K562 (cell line): ENCODE measurements at regions not wholly inside any gene's neighbourhood (a gene's known extent, or its start where the extent isn't known, plus 50 kb on each side); places are given as distances from the start of the nearest gene placed in this dataset.
A peak's percentile ranks its signal among the peaks of the same experiment; 100 is the strongest.

Experiments used
- ATAC-seq: fragments of 200-7000 bp; cut with Tn5 transposase; 3 replicates; pipeline ENCODE4 v1.9.1; 2020; ENCODE audit warnings: moderate library complexity
- BruUV-seq: library from RNA; stranded (reverse); fragments of 400-500 nt; replicated peaks from 2 replicates; lab custom pipeline; 2021; lab: Mats Ljungman, UMichigan
- CTCF ChIA-PET: fragments of 300-600 bp; formaldehyde crosslinking; extraction: SDS; loops from one replicate; lab custom pipeline; 2021; ENCODE audit warnings: low intra/inter-chr PET ratio; lab: Yijun Ruan, JAX
- POLR2A ChIA-PET: fragments of 300-600, 350-650 bp; sonication (Branson Sonifier 250); formaldehyde crosslinking; extraction: SDS; loops from one replicate; lab custom pipeline; 2021; ENCODE audit warnings: antibody characterized with exemption, inconsistent platforms; lab: Yijun Ruan, JAX
- DNase-seq, 4 experiments: peaks; one replicate each; pipeline versions ENCODE4 v3.0.0 to v3.0.0-alpha.2; 2011 to 2018; ENCODE audit warnings: low spot score in 3 of 4, mixed read lengths in 3 of 4; ENCODE audit errors: extremely low read depth in 1 of 4
- FAIRE-seq: peaks from 2 replicates; lab custom pipeline; 2011; peaks lifted over from hg19 to GRCh38; lab: Jason Lieb, UNC
- H2AFZ ChIP-seq: 2 replicates; pipeline ENCODE4 v1.6.0; 2011; ENCODE audit warnings: low read depth, low read length, control low read depth, inconsistent platforms
- H3K27ac ChIP-seq: fragments of 200-600 bp; 3 replicates; pipeline ENCODE4 v1.8.0; 2011; ENCODE audit warnings: low read depth, mild to moderate bottlenecking, control low read depth, inconsistent platforms, low read length, moderate library complexity, mixed read lengths; ENCODE audit errors: extremely low read depth
- H3K27me3 ChIP-seq, 2 experiments: fragments of 300-600 bp in 1 of 2; 2 replicates in 1 of 2; 3 replicates in 1 of 2; pipeline versions ENCODE4 v1.6.0 to v1.8.0; 2011; ENCODE audit warnings: inconsistent platforms in 2 of 2, low read length in 2 of 2, mild to moderate bottlenecking in 1 of 2, mixed read lengths in 1 of 2, moderate library complexity in 1 of 2; ENCODE audit not compliant: control insufficient read depth in 2 of 2, insufficient read depth in 2 of 2
- H3K36me3 ChIP-seq: fragments of 300-600 bp; 3 replicates; pipeline ENCODE4 v1.8.0; 2011; ENCODE audit warnings: mild to moderate bottlenecking, low read length, inconsistent platforms; ENCODE audit not compliant: control insufficient read depth, insufficient read depth
- H3K4me1 ChIP-seq, 2 experiments: fragments of 200-600 bp in 1 of 2; replicated peaks in 1 of 2; 2 replicates in 1 of 2; 3 replicates in 1 of 2; pipeline versions ENCODE4 v1.5.1 to v1.8.0; 2011; ENCODE audit warnings: inconsistent platforms in 2 of 2, low read length in 2 of 2, mild to moderate bottlenecking in 1 of 2, mixed read lengths in 1 of 2, moderate library complexity in 1 of 2; ENCODE audit not compliant: control insufficient read depth in 2 of 2, insufficient read depth in 2 of 2
- H3K4me2 ChIP-seq: 2 replicates; pipeline ENCODE4 v1.6.1; 2011; ENCODE audit warnings: low read length, control low read depth, inconsistent platforms, mixed read lengths; ENCODE audit not compliant: insufficient read depth
- H3K4me3 ChIP-seq: fragments of 200-600 bp; sonication (generic), shearing (Covaris generic); 2 replicates; pipeline ENCODE4 v1.5.1; 2016; ENCODE audit warnings: control low read depth, inconsistent platforms
- H3K79me2 ChIP-seq: fragments of 200-600 bp; 3 replicates; pipeline ENCODE4 v1.8.0; 2011; ENCODE audit warnings: low read length, inconsistent platforms; ENCODE audit not compliant: control insufficient read depth, insufficient read depth
- H3K9ac ChIP-seq, 2 experiments: 2 replicates each; pipeline versions ENCODE4 v1.6.0 to v1.6.1; 2011; ENCODE audit warnings: low read depth in 2 of 2, low read length in 2 of 2, control low read depth in 1 of 2, inconsistent platforms in 1 of 2, mild to moderate bottlenecking in 1 of 2, mixed read lengths in 1 of 2; ENCODE audit not compliant: insufficient read depth in 1 of 2
- H3K9me1 ChIP-seq: one replicate; pipeline ENCODE4 v1.6.0; 2011; ENCODE audit warnings: inconsistent platforms, mild to moderate bottlenecking, low read length, moderate library complexity; ENCODE audit not compliant: control insufficient read depth, insufficient read depth
- H3K9me3 ChIP-seq: replicated peaks from 2 replicates; pipeline ENCODE4 v1.5.1; 2011; ENCODE audit warnings: low read depth, low read length, inconsistent platforms; ENCODE audit not compliant: control insufficient read depth, insufficient read depth
- H4K20me1 ChIP-seq: replicated peaks from 2 replicates; pipeline ENCODE4 v1.6.1; 2011; ENCODE audit warnings: low read length, inconsistent platforms, mixed read lengths; ENCODE audit not compliant: control insufficient read depth, insufficient read depth
- BRD4 ChIP-seq: fragments of 200-600 bp; sonication (generic); IDR thresholded peaks from 2 replicates; pipeline ENCODE4 v1.6.1; 2017; ENCODE audit warnings: inconsistent platforms
- CBFB ChIP-seq: sonication (generic); formaldehyde crosslinking; IDR thresholded peaks from 2 replicates; pipeline ENCODE4 v1.4.0; 2020; ENCODE audit warnings: mild to moderate bottlenecking, missing genetic modification reagents
- ETV5 ChIP-seq: sonication (generic); formaldehyde crosslinking; IDR thresholded peaks from 2 replicates; pipeline ENCODE4 v1.4.0; 2020; ENCODE audit warnings: low read depth, mild to moderate bottlenecking, missing genetic modification reagents
- FIP1L1 ChIP-seq: fragments of 200-400 bp; formaldehyde crosslinking; IDR thresholded peaks from 2 replicates; pipeline ENCODE4 v1.6.1; 2018; ENCODE audit warnings: mild to moderate bottlenecking, low read depth, low read length; ENCODE audit not compliant: poor library complexity, severe bottlenecking
- HMGN3 ChIP-seq: IDR thresholded peaks from 2 replicates; pipeline ENCODE4 v1.6.1; 2011; ENCODE audit warnings: borderline replicate concordance, low read depth, mild to moderate bottlenecking, mixed read lengths, low read length; ENCODE audit not compliant: insufficient read length; ENCODE audit errors: extremely low read depth
- MYC ChIP-seq, 2 experiments: fragments of 250-450 bp in 1 of 2; sonication (Bioruptor Pico) in 1 of 2; IDR thresholded peaks; 2 replicates each; pipeline versions ENCODE4 v1.5.1 to v1.6.1; 2012 to 2021; ENCODE audit warnings: low read depth in 2 of 2, borderline replicate concordance in 1 of 2, improper control_type of control experiment in 1 of 2, low read length in 1 of 2, mild to moderate bottlenecking in 1 of 2, moderate library complexity in 1 of 2
- NELFE ChIP-seq: IDR thresholded peaks from 2 replicates; pipeline ENCODE4 v1.6.1; 2011; ENCODE audit warnings: mild to moderate bottlenecking; ENCODE audit not compliant: insufficient read depth, insufficient read length
- NFIC ChIP-seq: fragments of 450-650 bp; IDR thresholded peaks from 2 replicates; pipeline ENCODE4 v1.6.1; 2017; ENCODE audit warnings: mild to moderate bottlenecking, inconsistent platforms
- POLR3A ChIP-seq: IDR thresholded peaks from 2 replicates; pipeline ENCODE4 v1.6.1; 2011; ENCODE audit warnings: borderline replicate concordance, mild to moderate bottlenecking, moderate library complexity; ENCODE audit not compliant: insufficient read length, insufficient read depth; ENCODE audit errors: extremely low read depth
- RBM17 ChIP-seq: fragments of 200-400 bp; formaldehyde crosslinking; IDR thresholded peaks from 2 replicates; pipeline ENCODE4 v1.6.1; 2017; ENCODE audit warnings: low read depth, mild to moderate bottlenecking, low read length, borderline replicate concordance
- RBM25 ChIP-seq: fragments of 200-400 bp; formaldehyde crosslinking; IDR thresholded peaks from 2 replicates; pipeline ENCODE4 v1.6.1; 2018; ENCODE audit warnings: low read length, low read depth, moderate library complexity; ENCODE audit not compliant: severe bottlenecking
- SAFB2 ChIP-seq: fragments of 200-400 bp; formaldehyde crosslinking; IDR thresholded peaks from 2 replicates; pipeline ENCODE4 v1.6.1; 2018; ENCODE audit warnings: borderline replicate concordance, low read length, low read depth, moderate library complexity; ENCODE audit not compliant: severe bottlenecking
- ZBTB8A ChIP-seq: fragments of 450-650 bp; IDR thresholded peaks from 2 replicates; pipeline ENCODE4 v1.6.1; 2018; ENCODE audit warnings: mild to moderate bottlenecking, moderate library complexity; ENCODE audit not compliant: partially characterized antibody
- ZNF232 ChIP-seq: sonication (generic); formaldehyde crosslinking; IDR thresholded peaks from 2 replicates; pipeline ENCODE4 v1.8.0; 2022; ENCODE audit warnings: mild to moderate bottlenecking, missing genetic modification reagents
- ZNF785 ChIP-seq: fragments of 250-450 bp; sonication (Bioruptor Pico); IDR thresholded peaks from 2 replicates; pipeline ENCODE4 v1.4.0; 2020; ENCODE audit warnings: mild to moderate bottlenecking
- WGBS: fragments of 100-300 bp; shearing (Covaris generic); methylation state at CpG from one replicate; pipeline ENCODE4 v1.1.6; 2016; ENCODE audit warnings: low coverage, mixed read lengths; ENCODE audit not compliant: insufficient coverage; ENCODE audit errors: missing lambda C conversion rate; 5-methylcytosine and 5-hydroxymethylcytosine counted together
- in situ Hi-C: fragments of 300-500 bp; cut with MboI; formaldehyde crosslinking; loops from 4 replicates; pipeline ENCODE4 v1.15.0; 2018; ENCODE audit warnings: inconsistent platforms, mixed read lengths
- intact Hi-C: fragments of 100-400 bp; cut with micrococcal nuclease; formaldehyde crosslinking; loops from 2 replicates; pipeline ENCODE4 v1.14.2; 2022
- TF ChIP-seq, protein P1 (sequence below): fragments of 250-450 bp; sonication (Bioruptor Pico); IDR thresholded peaks from 2 replicates; pipeline ENCODE4 v1.8.0; 2022; ENCODE audit warnings: inconsistent platforms, mild to moderate bottlenecking, moderate library complexity, borderline replicate concordance
- TF ChIP-seq, protein P2 (sequence below): fragments of 450-650 bp; IDR thresholded peaks from 2 replicates; pipeline ENCODE4 v1.6.1; 2018; ENCODE audit not compliant: partially characterized antibody

DNA sequence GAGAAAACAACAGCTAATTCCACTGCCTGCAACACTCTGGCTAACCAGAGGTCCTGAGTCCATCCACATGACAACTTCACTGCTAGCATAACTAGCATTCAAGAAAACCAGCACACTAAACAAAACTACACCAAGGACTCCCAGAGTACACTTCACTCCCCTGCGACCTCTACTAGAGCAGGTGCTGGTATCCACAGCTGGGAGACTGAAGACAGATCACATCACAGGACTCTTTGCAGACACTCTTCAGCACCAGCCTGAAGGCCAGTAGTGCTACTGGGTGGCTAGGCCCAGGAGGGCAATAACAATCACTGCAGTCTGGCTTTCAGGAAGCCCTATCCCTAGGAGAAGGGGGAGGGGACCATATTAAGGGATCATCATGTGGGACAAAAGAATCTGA, 54.4 kb upstream of the MYB start:
- no peaks in the 10 kb centered on the region for H3K9me1 ChIP-seq
- no peaks in the 10 kb centered on the region for H3K79me2 ChIP-seq
- DNase-seq (no peak), ATAC-seq (no peak), FAIRE-seq (no peak)
- BruUV-seq, result no TSS peak
- H2AFZ ChIP-seq, result 0 out of 2 replicates have a peak overlapping the region, but pooled peaks have one; percentile 14
- no peaks in the 10 kb centered on the region for H3K9me3 ChIP-seq
- CTCF ChIA-PET, result no interaction called here
- no peaks in the 10 kb centered on the region for H3K27me3 ChIP-seq
- in situ Hi-C loops, result no loop called here
- TF ChIP-seq NFIC (no peak), ZNF785 (CRISPR knock-in tag) (no peak), ETV5 (no peak), ZNF232 (CRISPR knock-in tag) (no peak), CBFB (CRISPR knock-in tag) (no peak), ZBTB8A (no peak), BRD4 (no peak), RBM25 (no peak), FIP1L1 (no peak), POLR3A (no peak), SAFB2 (no peak), RBM17 (no peak), MYC (IDR thresholded peaks at IDR 0.05; ENCODE audit: low read depth, low read length) (no peak), MYC (CRISPR knock-in tag; IDR thresholded peaks at IDR 0.05; ENCODE audit: borderline replicate concordance, low read depth) (no peak), HMGN3 (no peak), NELFE (no peak)
- TF ChIP-seq, protein P1, sequence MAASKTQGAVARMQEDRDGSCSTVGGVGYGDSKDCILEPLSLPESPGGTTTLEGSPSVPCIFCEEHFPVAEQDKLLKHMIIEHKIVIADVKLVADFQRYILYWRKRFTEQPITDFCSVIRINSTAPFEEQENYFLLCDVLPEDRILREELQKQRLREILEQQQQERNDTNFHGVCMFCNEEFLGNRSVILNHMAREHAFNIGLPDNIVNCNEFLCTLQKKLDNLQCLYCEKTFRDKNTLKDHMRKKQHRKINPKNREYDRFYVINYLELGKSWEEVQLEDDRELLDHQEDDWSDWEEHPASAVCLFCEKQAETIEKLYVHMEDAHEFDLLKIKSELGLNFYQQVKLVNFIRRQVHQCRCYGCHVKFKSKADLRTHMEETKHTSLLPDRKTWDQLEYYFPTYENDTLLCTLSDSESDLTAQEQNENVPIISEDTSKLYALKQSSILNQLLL (CRISPR knock-in tag), result no peak
- TF ChIP-seq, protein P2, sequence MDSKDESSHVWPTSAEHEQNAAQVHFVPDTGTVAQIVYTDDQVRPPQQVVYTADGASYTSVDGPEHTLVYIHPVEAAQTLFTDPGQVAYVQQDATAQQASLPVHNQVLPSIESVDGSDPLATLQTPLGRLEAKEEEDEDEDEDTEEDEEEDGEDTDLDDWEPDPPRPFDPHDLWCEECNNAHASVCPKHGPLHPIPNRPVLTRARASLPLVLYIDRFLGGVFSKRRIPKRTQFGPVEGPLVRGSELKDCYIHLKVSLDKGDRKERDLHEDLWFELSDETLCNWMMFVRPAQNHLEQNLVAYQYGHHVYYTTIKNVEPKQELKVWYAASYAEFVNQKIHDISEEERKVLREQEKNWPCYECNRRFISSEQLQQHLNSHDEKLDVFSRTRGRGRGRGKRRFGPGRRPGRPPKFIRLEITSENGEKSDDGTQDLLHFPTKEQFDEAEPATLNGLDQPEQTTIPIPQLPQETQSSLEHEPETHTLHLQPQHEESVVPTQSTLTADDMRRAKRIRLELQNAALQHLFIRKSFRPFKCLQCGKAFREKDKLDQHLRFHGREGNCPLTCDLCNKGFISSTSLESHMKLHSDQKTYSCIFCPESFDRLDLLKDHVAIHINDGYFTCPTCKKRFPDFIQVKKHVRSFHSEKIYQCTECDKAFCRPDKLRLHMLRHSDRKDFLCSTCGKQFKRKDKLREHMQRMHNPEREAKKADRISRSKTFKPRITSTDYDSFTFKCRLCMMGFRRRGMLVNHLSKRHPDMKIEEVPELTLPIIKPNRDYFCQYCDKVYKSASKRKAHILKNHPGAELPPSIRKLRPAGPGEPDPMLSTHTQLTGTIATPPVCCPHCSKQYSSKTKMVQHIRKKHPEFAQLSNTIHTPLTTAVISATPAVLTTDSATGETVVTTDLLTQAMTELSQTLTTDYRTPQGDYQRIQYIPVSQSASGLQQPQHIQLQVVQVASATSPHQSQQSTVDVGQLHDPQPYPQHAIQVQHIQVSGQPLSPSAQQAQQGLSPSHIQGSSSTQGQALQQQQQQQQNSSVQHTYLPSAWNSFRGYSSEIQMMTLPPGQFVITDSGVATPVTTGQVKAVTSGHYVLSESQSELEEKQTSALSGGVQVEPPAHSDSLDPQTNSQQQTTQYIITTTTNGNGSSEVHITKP, result no peak
- TF ChIP-seq, all 486 proteins: peak for 0
- Histone ChIP-seq H3K9ac (no peak overlapping the region), H3K36me3 (no peaks in the 10 kb centered on the region), H3K27ac (no peak overlapping the region), H4K20me1 (no peaks in the 10 kb centered on the region), H3K4me3 (no peak overlapping the region), H3K4me2 (no peak overlapping the region), H3K4me1 (peaks cover 4 to 5% of the 10 kb centered on the region in 2 experiments; a peak in 4 of 5 replicates)
- 30% methylated on average over 1 of the region's 1 CpG for WGBS
- POLR2A ChIA-PET, result interaction anchor here (1.0 to 1.4 kb wide), 4 partner anchors 9 to 72 kb away, joined by 3 to 6 read pairs (median 4); partner anchors contain the start of gene MYB
- intact Hi-C loops, result no loop called here
